GM19463 (cell line): ENCODE measurements at regions not wholly inside any gene's neighbourhood (a gene's known extent, or its start where the extent isn't known, plus 50 kb on each side); places are given as distances from the start of the nearest gene placed in this dataset.

Experiments
- ATAC-seq: cut with Tn5 transposase; IDR thresholded peaks from one replicate; pipeline ENCODE4 v1.9.1; 2021; ENCODE audit warnings: mild to moderate bottlenecking, moderate library complexity; ENCODE audit not compliant: unreplicated experiment

GRCh38 chr3:154588831-154589230 is 158.8 kb upstream of the GPR149 start:
- no peak for ATAC-seq

DNA sequence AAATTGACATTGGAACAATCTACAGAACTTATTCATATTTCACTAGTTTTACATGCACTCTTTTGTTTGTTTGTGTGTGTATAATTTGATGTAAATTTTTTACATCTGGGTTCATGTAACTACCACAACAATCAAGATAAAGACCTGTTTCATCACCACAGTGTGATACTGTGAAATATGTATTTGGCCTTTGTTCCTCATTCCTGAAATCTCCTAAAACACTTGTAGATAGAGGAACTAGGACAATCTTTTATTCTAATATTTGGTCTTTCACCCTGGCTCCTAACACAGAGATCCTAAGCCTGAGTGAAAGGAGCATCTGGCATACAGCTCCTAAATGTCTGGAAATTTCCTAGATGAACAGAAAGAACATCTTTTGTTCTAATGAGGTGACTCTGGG is 155.0 kb upstream of the GPR149 start:
- ATAC-seq: no peak

DNA sequence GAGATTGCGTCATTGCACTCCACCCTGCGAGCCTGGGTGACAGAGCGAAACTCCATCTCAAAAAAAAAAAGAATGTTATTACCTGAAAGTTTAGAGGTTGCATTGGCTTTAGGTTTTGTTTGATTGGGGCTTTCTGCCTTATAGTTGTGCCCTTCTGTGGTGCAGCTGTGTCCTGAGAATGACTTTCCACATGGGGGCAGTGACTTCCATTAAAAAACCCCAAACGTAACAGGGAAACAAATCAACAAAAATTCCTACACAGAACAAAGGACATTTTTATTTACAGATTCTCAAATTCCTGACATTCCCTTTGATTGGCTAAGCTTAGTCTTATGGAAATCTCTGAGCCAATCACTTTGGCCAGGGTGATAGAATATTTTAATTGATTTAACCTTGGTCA is 154.1 kb upstream of the GPR149 start:
- ATAC-seq: no peak

- ATAC-seq: no peak
Measured at GRCh38 chr3:154583086-154583634, 153.2 kb upstream of the GPR149 start.

DNA sequence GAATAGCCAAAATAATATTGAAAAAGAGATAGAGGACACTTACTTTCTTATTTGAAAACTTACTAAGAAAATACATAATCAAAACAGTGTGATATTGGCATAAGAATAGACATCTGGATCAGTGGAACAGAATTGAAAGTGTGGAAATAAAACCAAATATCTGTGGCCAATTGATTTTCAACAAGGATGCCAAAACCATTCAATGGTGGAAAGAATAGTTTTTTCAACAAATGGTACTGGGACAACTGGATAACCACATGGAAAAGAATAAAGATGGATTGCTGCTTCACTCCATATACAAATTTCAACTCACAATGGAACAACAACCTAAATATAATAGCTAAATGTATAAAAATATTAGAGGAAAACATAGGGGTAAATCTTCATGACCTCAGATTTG is 152.5 kb upstream of the GPR149 start:
- ATAC-seq: no peak

- no peak for ATAC-seq
Measured at GRCh38 chr3:154571553-154572226, 141.7 kb upstream of the GPR149 start.

DNA sequence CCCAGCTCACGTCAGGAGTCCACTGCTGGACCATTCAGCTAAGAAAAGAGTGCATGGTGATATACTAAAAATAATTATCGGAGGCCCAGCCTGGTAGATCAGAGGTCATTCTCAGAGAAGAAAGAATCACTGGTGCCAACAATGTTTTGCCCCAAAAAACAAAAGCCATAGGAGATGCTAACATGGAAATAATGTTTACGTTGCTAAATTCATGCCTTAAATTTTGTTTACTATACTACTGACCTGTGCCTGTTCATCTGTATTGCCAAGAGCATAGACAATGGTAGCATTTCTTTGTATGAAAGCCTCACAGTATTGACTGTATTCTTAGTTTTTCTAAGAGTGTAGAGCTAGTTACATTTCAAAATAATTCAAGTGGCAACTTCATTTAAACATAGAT is 138.1 kb upstream of the GPR149 start:
- ATAC-seq: no peak

GRCh38 chr3:154559623-154560022 is 129.6 kb upstream of the GPR149 start:
- no peak for ATAC-seq

- ATAC-seq: no peak
Measured at GRCh38 chr3:154552338-154552737, 122.3 kb upstream of the GPR149 start.

GRCh38 chr3:154549391-154549790 is 119.4 kb upstream of the GPR149 start:
- no peak for ATAC-seq

DNA sequence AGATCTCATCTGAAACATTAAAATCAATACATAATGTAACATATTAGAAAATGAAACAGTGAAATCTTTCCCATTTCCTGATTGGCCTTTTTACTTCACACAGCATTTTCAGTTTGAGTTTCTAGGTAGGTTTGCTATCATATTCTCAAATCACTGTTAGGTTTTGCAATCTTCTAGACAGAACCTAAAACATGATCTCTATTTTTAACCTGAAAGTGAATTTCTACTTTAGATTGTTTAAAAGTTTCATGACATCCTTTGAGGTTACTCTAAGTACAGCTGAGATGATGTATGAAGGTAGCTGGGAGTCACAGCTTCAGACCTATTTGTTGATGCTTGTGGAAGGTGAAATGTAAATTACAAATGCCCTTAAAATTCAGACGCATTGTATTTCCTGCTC is 118.4 kb upstream of the GPR149 start:
- peak; percentile 44 for ATAC-seq

- no peak for ATAC-seq
Measured at GRCh38 chr3:154542837-154543236, 112.8 kb upstream of the GPR149 start.

DNA sequence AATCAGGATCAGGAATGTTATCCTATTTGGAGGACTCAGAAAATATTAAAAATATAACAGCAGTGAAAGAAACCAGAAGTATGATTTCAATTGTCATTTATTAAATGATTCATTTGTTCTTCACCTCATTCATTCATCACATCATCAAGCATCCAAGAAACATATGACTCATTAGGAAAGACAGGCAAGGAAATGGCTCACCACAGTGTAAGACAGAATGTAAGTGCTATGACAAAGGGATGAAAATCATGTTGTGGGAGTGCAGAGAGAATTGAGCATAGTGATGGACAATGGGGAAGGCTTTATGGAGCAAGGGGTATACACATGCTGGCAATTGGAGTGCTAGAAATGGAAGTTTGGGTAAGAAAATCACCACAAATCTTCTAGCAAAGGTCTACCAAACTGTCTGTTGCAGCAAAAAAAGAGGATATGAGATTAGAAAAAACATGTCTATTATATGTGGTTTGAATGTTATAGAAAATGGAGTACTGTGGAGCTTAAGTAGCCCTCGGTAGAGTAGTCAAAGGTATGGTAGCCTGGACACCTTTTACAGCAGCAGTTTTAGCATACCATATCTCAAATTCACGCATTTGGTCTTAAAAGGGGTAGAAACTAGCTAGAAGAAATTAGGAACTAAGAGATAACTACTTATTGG is 111.1 kb upstream of the GPR149 start:
- no peak for ATAC-seq

DNA sequence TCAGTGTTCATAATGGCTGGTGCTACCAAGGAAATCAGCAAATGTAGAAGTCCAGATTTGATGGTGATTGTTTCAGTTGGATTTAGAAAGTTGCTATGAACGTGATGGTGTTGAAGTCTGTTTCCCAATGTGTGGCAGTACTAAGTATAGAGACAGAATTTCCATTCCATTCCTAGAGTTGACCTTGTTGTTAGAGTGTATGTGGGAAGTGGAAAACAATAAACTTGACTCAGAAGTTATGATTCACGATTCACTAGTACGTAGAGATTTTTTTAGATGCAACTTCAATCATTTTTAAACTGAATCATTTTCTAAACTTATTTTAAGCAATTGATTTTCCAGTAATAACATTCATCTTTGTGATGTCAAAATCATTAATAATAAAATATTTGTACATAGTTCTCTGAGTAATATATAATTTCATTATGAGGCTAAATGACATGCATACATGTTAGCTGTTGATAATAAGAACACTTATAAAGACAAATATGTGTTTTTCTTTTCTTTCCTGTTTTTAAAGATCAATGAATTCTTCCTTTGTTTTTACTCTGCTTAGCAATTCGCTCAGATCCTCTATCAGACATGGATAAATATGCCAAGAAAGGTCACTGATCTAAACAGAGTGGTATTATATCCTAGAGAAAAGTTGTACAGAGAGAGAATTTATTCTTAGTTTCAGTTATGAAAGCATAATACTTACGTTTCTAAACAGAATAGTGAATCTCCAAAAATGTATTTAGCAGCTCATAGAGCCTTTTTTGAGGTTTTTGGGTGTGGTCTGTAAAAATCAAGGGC is 108.8 kb upstream of the GPR149 start:
- ATAC-seq: no peak

- ATAC-seq: no peak
Measured at GRCh38 chr3:154536751-154537150, 106.8 kb upstream of the GPR149 start.

- ATAC-seq: no peak
Measured at GRCh38 chr3:154522036-154522602, 92.1 kb upstream of the GPR149 start.

DNA sequence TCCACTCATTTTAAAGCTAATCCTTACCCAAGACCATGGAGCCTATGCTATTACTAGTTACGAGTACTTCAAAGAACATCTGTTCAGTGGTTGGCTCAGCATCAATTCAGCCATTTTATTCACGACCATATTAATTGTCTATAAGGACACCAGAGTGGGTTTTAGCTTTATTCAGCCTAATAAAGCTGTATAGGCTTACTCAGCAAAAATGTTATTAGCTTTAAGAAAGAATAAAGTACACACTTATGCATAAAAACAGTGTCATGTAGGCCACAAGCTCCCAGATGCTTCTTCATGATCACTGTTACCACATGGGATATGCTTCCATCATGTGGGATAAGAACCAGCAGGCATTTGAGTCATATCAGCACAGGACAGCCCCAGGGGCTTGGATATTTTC is 87.4 kb upstream of the GPR149 start:
- ATAC-seq: no peak

- no peak for ATAC-seq
Measured at GRCh38 chr3:154515921-154516320, 85.9 kb upstream of the GPR149 start.

GRCh38 chr3:154510780-154511179 is 80.8 kb upstream of the GPR149 start:
- ATAC-seq: peak; percentile 50

GRCh38 chr3:154507727-154508126 is 77.7 kb upstream of the GPR149 start:
- no peak for ATAC-seq

- ATAC-seq: no peak
Measured at GRCh38 chr3:154496978-154497377, 67.0 kb upstream of the GPR149 start.
